Mucosa of descending colon (tissue), 3 donors: ENCODE measurements at regions not wholly inside any gene's neighbourhood (a gene's known extent, or its start where the extent isn't known, plus 50 kb on each side); places are given as distances from the start of the nearest gene placed in this dataset.

Experiments
- ATAC-seq: fragments of 200-7000 bp; cut with Tn5 transposase; one replicate; pipeline ENCODE4 v1.9.1; 2020; ENCODE audit warnings: mild to moderate bottlenecking, moderate library complexity
- DNase-seq, 3 donors: peaks; one replicate each; pipeline ENCODE4 v3.0.0-alpha.2; 2020
- H3K36me3 ChIP-seq: fragments of 200-600 bp; one replicate; pipeline ENCODE4 v1.8.0; 2021; ENCODE audit warnings: low read depth, mild to moderate bottlenecking
- H3K4me1 ChIP-seq: fragments of 200-600 bp; one replicate; pipeline ENCODE4 v1.8.0; 2021; ENCODE audit warnings: low read depth, mild to moderate bottlenecking
- H3K4me3 ChIP-seq: fragments of 200-600 bp; one replicate; pipeline ENCODE4 v1.8.0; 2021; ENCODE audit warnings: mild to moderate bottlenecking
- H3K9me3 ChIP-seq: fragments of 200-600 bp; one replicate; pipeline ENCODE4 v1.8.0; 2021; ENCODE audit warnings: mild to moderate bottlenecking
- CTCF ChIP-seq: fragments of 200-600 bp; IDR thresholded peaks from one replicate; pipeline ENCODE4 v1.8.0; 2022; ENCODE audit warnings: antibody characterized with exemption, mild to moderate bottlenecking
- intact Hi-C, 2 donors: fragments of 100-400 bp; cut with DNase I in 1 of 2; cut with micrococcal nuclease in 1 of 2; formaldehyde crosslinking; loops; one replicate each; pipeline versions ENCODE4 v1.11.0 to v1.11.1; 2022; cut with DNase I, micrococcal nuclease
- donor health status: DM: no; HTN: no; CAD: no; lungs with moderate emphysema.
- donor health status: DM: no; HTN: no; CAD: no.
- donor health status: DM: no; HTN: yes; CAD: no.

DNA sequence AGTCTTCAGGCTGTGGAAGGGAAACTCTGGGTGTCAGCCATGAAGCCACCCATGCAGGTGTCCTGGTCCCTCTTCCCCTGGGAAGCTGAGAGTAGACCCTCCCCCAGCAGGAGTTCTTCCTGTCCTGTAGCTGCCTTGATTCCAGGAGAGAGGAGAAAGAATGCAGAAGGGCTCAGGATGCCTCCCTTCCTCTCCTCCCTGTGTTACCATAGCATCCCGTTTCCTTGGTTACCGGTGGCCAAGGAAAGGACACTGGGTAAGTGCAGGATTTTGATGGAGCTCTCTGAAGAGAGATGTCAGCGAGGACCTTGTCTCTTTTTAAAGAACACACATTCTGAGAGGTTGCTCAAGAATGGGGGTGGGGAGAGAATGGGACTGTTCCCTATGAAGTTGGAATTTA, 304.1 kb upstream of the N4BP1 start:
- intact Hi-C loops, result no loop called here
- no peaks in the 10 kb centered on the region for H3K9me3 ChIP-seq
- no peaks in the 10 kb centered on the region for H3K36me3 ChIP-seq
- DNase-seq, result no peak
- H3K4me1 ChIP-seq, result no peaks in the 10 kb centered on the region
- TF ChIP-seq CTCF, result no peak
- no peak overlapping the region for H3K4me3 ChIP-seq
- ATAC-seq, result no peak

- no peak for ATAC-seq
- intact Hi-C loops, result no loop called here
- no peaks in the 10 kb centered on the region for H3K9me3 ChIP-seq
These were observed 303.4 kb upstream of the N4BP1 start for GRCh38 chr16:48913384-48913783.

DNA sequence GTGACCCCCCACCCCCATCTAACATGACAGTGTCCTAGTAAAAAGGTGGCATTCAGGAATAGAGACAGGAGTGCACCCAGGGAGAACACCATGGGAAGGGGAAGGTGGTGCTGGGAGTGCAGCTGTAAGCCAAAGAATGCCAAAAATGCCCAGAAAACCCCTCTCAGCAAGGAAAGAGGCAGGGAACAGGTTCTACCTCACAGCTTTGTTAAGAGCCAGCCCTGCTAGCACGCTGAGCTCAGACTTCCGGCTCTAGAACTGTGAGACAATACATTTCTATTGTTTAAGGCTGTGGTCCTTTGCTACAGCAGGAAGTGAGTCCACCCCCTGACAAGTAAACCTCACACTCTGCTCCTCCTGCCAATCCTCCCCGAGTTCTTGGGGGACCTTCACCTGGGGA, 302.4 kb upstream of the N4BP1 start:
- ATAC-seq, result no peak
- Histone ChIP-seq H3K9me3 (no peaks in the 10 kb centered on the region), H3K4me1 (no peaks in the 10 kb centered on the region), H3K4me3 (no peak overlapping the region), H3K36me3 (no peaks in the 10 kb centered on the region)
- intact Hi-C loops, result no loop called here
- TF ChIP-seq CTCF, result no peak
- DNase-seq, result no peak

More at GRCh38 chr16:48913384-48913783, 303.4 kb upstream of the N4BP1 start:
- no peaks in the 10 kb centered on the region for H3K4me1 ChIP-seq
- H3K36me3 ChIP-seq, result no peaks in the 10 kb centered on the region
- no peak overlapping the region for H3K4me3 ChIP-seq
- no peak for DNase-seq
- no peak for TF ChIP-seq CTCF

DNA sequence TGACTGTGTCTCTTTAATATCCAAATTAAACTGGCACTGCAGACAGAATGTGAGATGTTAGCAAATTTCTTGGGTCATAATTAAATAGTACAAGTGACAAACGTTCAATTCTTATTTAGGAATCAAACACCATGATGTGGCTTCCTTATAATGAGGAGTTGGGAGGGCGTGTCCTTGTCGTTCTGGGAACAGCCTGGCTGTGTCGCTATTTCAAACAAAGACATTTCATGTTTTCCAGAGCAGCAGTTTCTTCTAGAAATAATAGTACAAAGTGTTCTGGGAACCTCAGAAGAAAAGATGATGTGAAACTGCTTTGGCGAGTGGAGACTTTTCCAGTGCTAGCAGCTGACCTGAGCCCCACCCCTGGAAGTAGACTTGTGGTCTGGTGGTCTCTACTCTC, 301.7 kb upstream of the N4BP1 start:
- no peak for ATAC-seq
- no peaks in the 10 kb centered on the region for H3K9me3 ChIP-seq
- intact Hi-C loops, result no loop called here
- H3K4me1 ChIP-seq, result no peaks in the 10 kb centered on the region
- no peak for TF ChIP-seq CTCF
- no peak for DNase-seq
- no peak overlapping the region for H3K4me3 ChIP-seq
- no peaks in the 10 kb centered on the region for H3K36me3 ChIP-seq

GRCh38 chr16:48910214-48910613, 300.2 kb upstream of the N4BP1 start:
- no peak for ATAC-seq
- Histone ChIP-seq H3K36me3 (no peaks in the 10 kb centered on the region), H3K4me3 (no peak overlapping the region), H3K9me3 (no peaks in the 10 kb centered on the region), H3K4me1 (no peaks in the 10 kb centered on the region)
- intact Hi-C loops, result no loop called here
- DNase-seq, result no peak
- TF ChIP-seq CTCF, result no peak

DNA sequence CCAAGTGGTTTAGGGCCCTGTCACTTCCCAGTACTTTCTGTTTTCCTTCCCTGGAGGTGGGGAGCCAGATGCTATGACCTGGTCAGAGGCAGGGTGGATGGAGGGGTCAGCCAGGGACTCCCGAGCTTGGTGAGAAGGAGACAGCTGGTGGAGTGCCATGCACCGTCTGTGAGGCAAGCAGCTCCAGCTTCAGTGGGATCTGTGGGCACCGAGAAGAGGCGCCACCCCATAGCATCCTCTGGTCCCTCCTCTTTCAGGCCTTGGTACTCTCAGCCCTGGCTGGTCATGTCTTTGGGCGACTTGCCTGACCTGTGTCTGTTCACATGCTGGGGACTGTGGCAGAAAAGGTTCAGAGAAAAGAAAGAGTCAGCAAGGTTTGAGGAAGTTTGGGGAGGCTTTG, 299.3 kb upstream of the N4BP1 start:
- no peaks in the 10 kb centered on the region for H3K36me3 ChIP-seq
- H3K4me1 ChIP-seq, result no peaks in the 10 kb centered on the region
- TF ChIP-seq CTCF, result no peak
- no peak for ATAC-seq
- H3K9me3 ChIP-seq, result no peaks in the 10 kb centered on the region
- intact Hi-C loops, result no loop called here
- DNase-seq, result no peak
- H3K4me3 ChIP-seq, result no peak overlapping the region
